ENCODE measurements at regions not wholly inside any gene's neighbourhood (a gene's known extent, or its start where the extent isn't known, plus 50 kb on each side); places are given as distances from the start of the nearest gene placed in this dataset.

DNA sequence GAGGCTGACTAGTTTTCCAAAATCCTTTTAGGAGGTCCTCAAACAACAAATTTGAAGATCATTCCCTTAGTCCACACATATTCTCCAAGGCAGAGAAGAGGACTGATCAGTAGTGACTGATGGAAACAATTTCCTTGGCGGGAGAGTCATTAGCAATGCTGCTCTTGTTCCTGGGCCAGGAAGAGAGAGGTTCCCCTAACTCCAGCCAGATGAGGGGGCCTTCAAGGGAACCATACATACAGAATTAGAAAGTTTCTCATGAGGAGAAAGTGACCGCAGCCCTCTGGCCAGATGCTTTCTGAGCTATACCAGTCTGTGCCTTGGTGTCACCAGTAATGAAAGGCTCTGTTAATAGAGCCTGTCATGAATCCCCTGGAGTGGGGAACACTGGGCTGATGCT is 539.4 kb downstream of the BNC2 start:
- ATAC-seq (no peak), FAIRE-seq (no peak), DNase-seq (ENCODE audit: extremely low read depth in 1 of 4, low spot score in 3 of 4) (no peak)
- H3K27me3 ChIP-seq (ENCODE audit: control insufficient read depth in 2 of 2, insufficient read depth in 2 of 2, low read length in 2 of 2), result no peaks in the 10 kb centered on the region
- ChIA-PET POLR2A (no interaction called here), CTCF (ENCODE audit: low intra/inter-chr PET ratio) (no interaction called here)
- intact Hi-C loops (cut with micrococcal nuclease) (no loop called here), in situ Hi-C loops (cut with MboI) (no loop called here)
- no peak overlapping the region for H3K27ac ChIP-seq (ENCODE audit: extremely low read depth, low read depth, low read length)
- no peaks in the 10 kb centered on the region for H3K79me2 ChIP-seq (ENCODE audit: control insufficient read depth, insufficient read depth, low read length)
- no peaks in the 10 kb centered on the region for H4K20me1 ChIP-seq (replicated peaks; ENCODE audit: control insufficient read depth, insufficient read depth, low read length)
- no peak overlapping the region for H2AFZ ChIP-seq (ENCODE audit: low read depth, low read length)
- H3K9me3 ChIP-seq (replicated peaks; ENCODE audit: control insufficient read depth, insufficient read depth, low read depth, low read length), result no peaks in the 10 kb centered on the region
- no peaks in the 10 kb centered on the region for H3K36me3 ChIP-seq (ENCODE audit: control insufficient read depth, insufficient read depth, low read length)
- no peak overlapping the region for H3K4me2 ChIP-seq (ENCODE audit: insufficient read depth, low read length)
- H3K9me1 ChIP-seq (ENCODE audit: control insufficient read depth, insufficient read depth, low read length), result no peaks in the 10 kb centered on the region
- no TSS peak for BruUV-seq (replicated peaks)
- no peaks in the 10 kb centered on the region for H3K4me1 ChIP-seq (replicated peaks in 1 of 2; ENCODE audit: control insufficient read depth in 2 of 2, insufficient read depth in 2 of 2, low read length in 2 of 2)
- TF ChIP-seq HIVEP1 (CRISPR knock-in tag; IDR thresholded peaks at IDR 0.05) (no peak), PHB (CRISPR knock-in tag; IDR thresholded peaks at IDR 0.05) (no peak), YBX1 (IDR thresholded peaks at IDR 0.05) (no peak), CSDE1 (IDR thresholded peaks at IDR 0.05) (no peak), ZNF561 (CRISPR knock-in tag; conservative IDR thresholded peaks at IDR 0.05) (no peak), MECOM (CRISPR knock-in tag; IDR thresholded peaks at IDR 0.05) (no peak), NR2F6 (CRISPR knock-in tag; IDR thresholded peaks at IDR 0.05) (no peak), TEAD1 (CRISPR knock-in tag; IDR thresholded peaks at IDR 0.05) (no peak)
- TF ChIP-seq, protein P1, sequence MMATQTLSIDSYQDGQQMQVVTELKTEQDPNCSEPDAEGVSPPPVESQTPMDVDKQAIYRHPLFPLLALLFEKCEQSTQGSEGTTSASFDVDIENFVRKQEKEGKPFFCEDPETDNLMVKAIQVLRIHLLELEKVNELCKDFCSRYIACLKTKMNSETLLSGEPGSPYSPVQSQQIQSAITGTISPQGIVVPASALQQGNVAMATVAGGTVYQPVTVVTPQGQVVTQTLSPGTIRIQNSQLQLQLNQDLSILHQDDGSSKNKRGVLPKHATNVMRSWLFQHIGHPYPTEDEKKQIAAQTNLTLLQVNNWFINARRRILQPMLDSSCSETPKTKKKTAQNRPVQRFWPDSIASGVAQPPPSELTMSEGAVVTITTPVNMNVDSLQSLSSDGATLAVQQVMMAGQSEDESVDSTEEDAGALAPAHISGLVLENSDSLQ (IDR thresholded peaks at IDR 0.05), result no peak
- TF ChIP-seq, protein P2, sequence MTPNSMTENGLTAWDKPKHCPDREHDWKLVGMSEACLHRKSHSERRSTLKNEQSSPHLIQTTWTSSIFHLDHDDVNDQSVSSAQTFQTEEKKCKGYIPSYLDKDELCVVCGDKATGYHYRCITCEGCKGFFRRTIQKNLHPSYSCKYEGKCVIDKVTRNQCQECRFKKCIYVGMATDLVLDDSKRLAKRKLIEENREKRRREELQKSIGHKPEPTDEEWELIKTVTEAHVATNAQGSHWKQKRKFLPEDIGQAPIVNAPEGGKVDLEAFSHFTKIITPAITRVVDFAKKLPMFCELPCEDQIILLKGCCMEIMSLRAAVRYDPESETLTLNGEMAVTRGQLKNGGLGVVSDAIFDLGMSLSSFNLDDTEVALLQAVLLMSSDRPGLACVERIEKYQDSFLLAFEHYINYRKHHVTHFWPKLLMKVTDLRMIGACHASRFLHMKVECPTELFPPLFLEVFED (CRISPR knock-in tag; conservative IDR thresholded peaks at IDR 0.05), result no peak
- WGBS (ENCODE audit: insufficient coverage, low coverage, missing lambda C conversion rate), result 0% methylated on average over 1 of the region's 2 CpGs
- H3K9ac ChIP-seq (ENCODE audit: insufficient read depth in 1 of 2, low read depth in 2 of 2, low read length in 2 of 2), result no peak overlapping the region
- H3K4me3 ChIP-seq, result no peak overlapping the region

Measured in K562 (cell line).